ENCODE measurements at regions not wholly inside any gene's neighbourhood (a gene's known extent, or its start where the extent isn't known, plus 50 kb on each side); places are given as distances from the start of the nearest gene placed in this dataset.

DNA sequence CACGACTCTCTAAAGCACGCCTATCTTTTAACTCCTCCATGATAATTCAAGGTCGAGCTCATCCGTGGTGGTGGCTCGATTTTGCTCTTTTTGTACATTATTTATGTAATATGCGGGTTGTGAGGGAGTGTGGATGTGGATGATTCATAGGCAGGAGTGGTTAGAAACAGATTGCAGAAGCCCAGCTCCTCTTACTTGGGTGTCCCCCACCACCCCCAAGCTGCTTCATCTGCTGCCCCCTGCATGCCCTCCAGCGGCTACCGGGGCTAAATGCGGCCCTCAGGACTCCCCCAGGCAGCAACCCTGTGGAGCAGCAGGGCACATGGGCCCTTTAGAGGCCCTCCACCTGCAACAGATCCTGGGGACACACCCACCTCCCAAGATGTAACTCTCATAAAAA is 111.5 kb upstream of the SELENOK start:
- TF ChIP-seq CTCF (IDR thresholded peaks at IDR 0.05): no peak
- no peak for TF ChIP-seq EZH2 (IDR thresholded peaks at IDR 0.05)
- TF ChIP-seq EZH2phosphoT487 (IDR thresholded peaks at IDR 0.05): no peak
